Caki2 (cell line): ENCODE measurements at regions not wholly inside any gene's neighbourhood (a gene's known extent, or its start where the extent isn't known, plus 50 kb on each side); places are given as distances from the start of the nearest gene placed in this dataset.
"Not testable (repeated sequence)": the region's sequence is repeated elsewhere in the genome, so short reads cannot be mapped to it uniquely, and the experiment has no call there.

ENCODE experiments used
- DNase-seq: peaks from one replicate; pipeline ENCODE4 v3.0.0-alpha.2; 2015; ENCODE audit warnings: low read depth
- in situ Hi-C: cut with HindIII; loops from 2 replicates; pipeline ENCODE4 v1.10.0; 2016; ENCODE audit warnings: low sequenced_read_pairs, low pct_unique_long_range_greater_than_20kb, mixed read lengths

DNA sequence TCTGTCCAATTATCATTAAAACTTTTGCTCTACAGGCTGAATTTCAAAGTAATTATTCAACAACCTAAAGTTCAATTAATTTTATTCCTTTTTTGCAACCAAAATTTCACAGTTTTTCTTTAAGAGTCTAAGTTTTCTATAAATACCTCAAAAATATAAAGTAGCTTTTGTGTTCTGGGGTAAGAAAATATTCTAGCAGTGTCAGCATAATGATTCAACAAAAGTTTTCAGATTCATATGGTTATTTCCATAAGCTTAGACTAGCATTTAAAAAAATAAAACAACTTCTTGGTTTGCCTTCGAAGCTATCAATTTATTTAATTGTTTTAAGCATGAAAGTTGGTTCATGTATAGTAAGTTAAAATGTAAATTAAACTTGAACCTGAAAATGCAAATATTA, 1962.3 kb upstream of the CDH6 start:
- in situ Hi-C loops = no loop called here
- DNase-seq = no peak

- DNase-seq = no peak
- in situ Hi-C loops = no loop called here
Measured at GRCh38 chr5:29230591-29230990, 1962.9 kb upstream of the CDH6 start.

GRCh38 chr5:29229461-29229860, 1964.0 kb upstream of the CDH6 start:
- in situ Hi-C loops = no loop called here
- DNase-seq = no peak

DNA sequence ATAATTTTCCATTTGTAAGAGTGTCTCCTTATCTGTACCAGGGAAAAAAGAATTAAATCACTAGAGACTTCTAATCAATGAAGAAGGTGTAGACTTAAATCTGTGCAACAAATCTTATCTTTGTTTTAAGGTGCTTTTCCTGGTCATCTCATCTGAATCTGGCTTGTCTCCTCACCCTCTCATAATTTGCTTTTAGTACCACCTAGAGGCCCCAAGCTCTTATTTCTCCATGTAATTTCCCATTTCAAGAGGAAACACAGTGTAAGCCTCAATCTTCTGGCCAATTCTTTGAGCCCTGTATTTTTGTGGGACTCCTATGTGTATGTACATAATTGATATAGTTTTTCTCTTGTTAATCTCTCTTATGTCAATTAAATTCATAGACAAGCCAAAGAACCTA, 1975.3 kb upstream of the CDH6 start:
- in situ Hi-C loops = no loop called here
- DNase-seq = no peak

GRCh38 chr5:29214839-29215238, 1978.6 kb upstream of the CDH6 start:
- no peak for DNase-seq
- in situ Hi-C loops = no loop called here

DNA sequence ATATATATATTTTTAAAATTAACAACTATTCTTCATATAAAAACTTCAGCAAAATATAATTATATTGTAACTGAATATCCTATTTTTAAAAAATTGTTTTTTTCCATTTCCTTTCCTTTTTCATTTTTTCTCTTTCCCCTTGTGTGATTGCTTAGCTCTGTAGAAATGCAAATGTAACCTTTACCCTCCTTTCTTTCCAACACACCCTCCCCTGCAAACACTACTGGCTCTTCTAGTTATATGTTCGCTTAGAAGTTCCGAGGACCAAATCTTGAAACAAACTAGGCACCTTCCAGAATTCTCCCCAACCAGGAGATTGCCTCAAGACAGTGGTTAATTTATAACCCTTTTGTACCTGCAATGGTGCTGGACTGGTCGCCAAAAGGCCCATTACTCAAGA, 1980.0 kb upstream of the CDH6 start:
- no peak for DNase-seq
- in situ Hi-C loops = no loop called here

GRCh38 chr5:29208024-29208423, 1985.5 kb upstream of the CDH6 start:
- in situ Hi-C loops = no loop called here
- DNase-seq = no peak

GRCh38 chr5:29203049-29203448, 1990.4 kb upstream of the CDH6 start:
- no peak for DNase-seq
- in situ Hi-C loops = no loop called here

GRCh38 chr5:29197631-29198454, 1995.6 kb upstream of the CDH6 start:
- no peak for DNase-seq
- in situ Hi-C loops = no loop called here

GRCh38 chr5:29193972-29194371, 1999.5 kb upstream of the CDH6 start:
- in situ Hi-C loops = no loop called here
- no peak for DNase-seq

DNA sequence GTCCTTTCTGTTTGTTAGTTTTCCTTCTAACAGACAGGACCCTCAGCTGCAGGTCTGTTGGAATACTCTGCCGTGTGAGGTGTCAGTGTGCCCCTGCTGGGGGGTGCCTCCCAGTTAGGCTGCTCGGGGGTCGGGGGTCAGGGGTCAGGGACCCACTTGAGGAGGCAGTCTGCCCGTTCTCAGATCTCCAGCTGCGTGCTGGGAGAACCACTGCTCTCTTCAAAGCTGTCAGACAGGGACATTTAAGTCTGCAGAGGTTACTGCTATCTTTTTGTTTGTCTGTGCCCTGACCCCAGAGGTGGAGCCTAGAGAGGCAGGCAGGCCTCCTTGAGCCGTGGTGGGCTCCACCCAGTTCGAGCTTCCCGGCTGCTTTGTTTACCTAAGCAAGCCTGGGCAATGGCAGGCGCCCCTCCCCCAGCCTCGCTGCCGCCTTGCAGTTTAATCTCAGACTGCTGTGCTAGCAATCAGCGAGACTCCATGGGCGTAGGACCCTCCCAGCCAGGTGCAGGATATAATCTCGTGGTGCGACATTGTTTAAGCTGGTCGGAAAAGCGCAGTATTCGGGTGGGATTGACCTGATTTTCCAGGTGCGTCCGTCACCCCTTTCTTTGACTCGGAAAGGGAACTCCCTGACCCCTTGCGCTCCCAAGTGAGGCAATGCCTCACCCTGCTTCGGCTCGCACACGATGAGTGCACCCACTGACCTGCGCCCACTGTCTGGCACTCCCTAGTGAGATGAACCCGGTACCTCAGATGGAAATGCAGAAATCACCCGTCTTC, 2002.0 kb upstream of the CDH6 start:
- DNase-seq, in situ Hi-C loops: not testable (repeated sequence)

DNA sequence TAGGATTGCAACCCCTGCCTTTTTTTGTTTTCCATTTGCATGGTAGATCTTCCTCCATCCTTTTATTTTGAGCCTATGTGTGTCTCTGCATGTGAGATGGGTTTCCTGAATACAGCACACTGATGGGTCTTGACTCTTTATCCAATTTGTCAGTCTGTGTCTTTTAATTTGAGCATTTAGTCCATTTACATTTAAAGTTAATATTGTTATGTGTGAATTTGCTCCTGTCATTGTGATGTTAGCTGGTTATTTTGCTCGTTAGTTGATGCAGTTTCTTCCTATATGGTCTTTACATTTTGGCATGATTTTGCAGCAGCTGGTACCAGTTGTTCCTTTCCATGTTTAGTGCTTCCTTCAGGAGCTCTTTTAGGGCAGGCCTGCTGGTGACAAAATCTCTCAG, 2003.1 kb upstream of the CDH6 start:
- DNase-seq, in situ Hi-C loops: not testable (repeated sequence)

GRCh38 chr5:29186380-29186779, 2007.1 kb upstream of the CDH6 start:
- DNase-seq, in situ Hi-C loops: not testable (repeated sequence)

DNA sequence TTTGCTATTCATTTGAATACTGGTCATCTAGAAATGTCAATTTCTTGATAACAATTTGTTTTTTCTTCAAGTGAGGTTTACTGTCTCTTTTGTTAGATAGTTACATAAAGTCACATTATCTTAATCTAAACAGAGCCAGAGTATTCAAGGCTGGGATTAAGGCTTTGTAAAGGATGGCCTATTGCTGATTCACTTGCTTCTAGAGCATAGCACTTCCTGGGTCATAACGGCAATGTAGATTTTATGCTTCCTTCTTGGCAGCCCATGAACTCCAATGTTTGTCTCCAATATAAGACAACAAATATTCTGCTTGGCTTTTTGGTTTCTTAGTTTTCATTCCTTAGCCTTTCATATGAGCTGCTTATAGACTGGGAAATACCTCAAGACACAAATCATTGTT, 2007.9 kb upstream of the CDH6 start:
- in situ Hi-C loops = no loop called here
- DNase-seq = no peak

- in situ Hi-C loops = no loop called here
- no peak for DNase-seq
Measured at GRCh38 chr5:29175774-29176173, 2017.7 kb upstream of the CDH6 start.

DNA sequence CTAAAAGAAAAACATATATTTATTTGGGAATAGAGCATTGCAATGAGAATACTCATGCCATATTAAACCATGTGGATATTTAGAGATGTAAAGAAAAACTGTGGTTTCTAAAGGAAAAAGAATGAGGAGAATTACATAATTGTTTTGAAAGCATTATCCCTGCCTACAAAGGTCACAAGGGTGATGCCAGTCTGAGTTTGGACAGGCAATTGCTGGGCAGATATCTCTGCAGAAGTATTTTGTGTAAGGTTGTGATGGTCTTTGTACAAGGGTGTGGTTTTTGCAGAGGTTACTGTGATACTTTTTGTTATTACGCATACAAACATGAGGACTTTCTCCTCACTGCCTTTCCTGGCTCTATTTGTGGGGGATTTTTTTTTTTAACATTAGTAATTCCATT, 2022.9 kb upstream of the CDH6 start:
- in situ Hi-C loops = no loop called here
- no peak for DNase-seq

- in situ Hi-C loops = no loop called here
- DNase-seq = no peak
Measured at GRCh38 chr5:29169886-29170285, 2023.6 kb upstream of the CDH6 start.

DNA sequence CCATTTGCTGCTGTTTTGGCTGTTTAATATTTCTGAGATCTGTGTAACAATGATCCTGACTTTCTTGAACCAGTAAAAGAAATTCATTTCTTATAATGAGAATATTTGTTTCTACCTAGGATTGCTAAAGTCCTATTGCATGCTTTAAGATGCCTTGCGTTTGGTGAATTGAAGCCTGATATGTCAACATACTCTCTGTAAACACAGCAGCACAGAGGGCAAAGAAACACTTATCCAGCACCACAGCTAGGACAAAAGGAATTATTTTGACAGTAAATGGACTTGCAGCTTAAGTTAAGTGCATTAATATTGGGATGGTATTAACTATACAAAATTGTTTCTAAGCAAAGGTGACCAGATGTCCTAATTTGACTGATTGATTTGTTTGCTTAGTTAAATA, 2031.2 kb upstream of the CDH6 start:
- in situ Hi-C loops = no loop called here
- DNase-seq = no peak

GRCh38 chr5:29161399-29162291, 2031.8 kb upstream of the CDH6 start:
- no peak for DNase-seq
- in situ Hi-C loops = no loop called here
